ENCODE measurements at regions not wholly inside any gene's neighbourhood (a gene's known extent, or its start where the extent isn't known, plus 50 kb on each side); places are given as distances from the start of the nearest gene placed in this dataset.

- Histone ChIP-seq H3K4me1 (ENCODE audit: insufficient read depth, low read length, poor library complexity, severe bottlenecking) (no peaks in the 10 kb centered on the region), H3K4me3 (ENCODE audit: low read depth, low read length, poor library complexity, severe bottlenecking) (no peak overlapping the region), H3K36me3 (ENCODE audit: insufficient read depth, low read length, poor library complexity, severe bottlenecking) (no peaks in the 10 kb centered on the region), H3K9me3 (ENCODE audit: low read depth, low read length, poor library complexity, severe bottlenecking) (no peaks in the 10 kb centered on the region), H3K27me3 (replicated peaks; ENCODE audit: insufficient read depth, low read depth, low read length, poor library complexity) (peaks cover 7% of the 10 kb centered on the region), H3K27ac (ENCODE audit: low read depth, low read length, poor library complexity, severe bottlenecking) (no peak overlapping the region)
- TF ChIP-seq CTCF (conservative IDR thresholded peaks at IDR 0.05; ENCODE audit: low read depth, low read length) (no peak), EZH2 (IDR thresholded peaks at IDR 0.05; ENCODE audit: borderline replicate concordance, low read depth, low read length, poor library complexity, severe bottlenecking) (no peak)
- POLR2A ChIA-PET (ENCODE audit: low non-redundant PET) = no interaction called here
- no TSS peak for BruUV-seq (replicated peaks)
- DNase-seq (ENCODE audit: low spot score) = no peak
- intact Hi-C loops (cut with micrococcal nuclease; ENCODE audit: unreplicated experiment) = no loop called here
- CTCF ChIA-PET = interaction anchor here (0.7 kb wide), 1 partner anchor 413 kb away, joined by 3 read pairs; no protein-coding TSS in a partner anchor
Measured at GRCh38 chr2:237190966-237191713, 105.5 kb downstream of the COPS8 start.

- BruUV-seq (replicated peaks) = no TSS peak
- Histone ChIP-seq H3K36me3 (ENCODE audit: insufficient read depth, low read length, poor library complexity, severe bottlenecking) (no peaks in the 10 kb centered on the region), H3K9me3 (ENCODE audit: low read depth, low read length, poor library complexity, severe bottlenecking) (no peaks in the 10 kb centered on the region), H3K27ac (ENCODE audit: low read depth, low read length, poor library complexity, severe bottlenecking) (no peak overlapping the region), H3K4me1 (ENCODE audit: insufficient read depth, low read length, poor library complexity, severe bottlenecking) (no peaks in the 10 kb centered on the region), H3K27me3 (replicated peaks; ENCODE audit: insufficient read depth, low read depth, low read length, poor library complexity) (peaks cover 6% of the 10 kb centered on the region), H3K4me3 (ENCODE audit: low read depth, low read length, poor library complexity, severe bottlenecking) (no peak overlapping the region)
- TF ChIP-seq EZH2 (IDR thresholded peaks at IDR 0.05; ENCODE audit: borderline replicate concordance, low read depth, low read length, poor library complexity, severe bottlenecking) (no peak), CTCF (conservative IDR thresholded peaks at IDR 0.05; ENCODE audit: low read depth, low read length) (no peak)
- intact Hi-C loops (cut with micrococcal nuclease; ENCODE audit: unreplicated experiment) = no loop called here
- ChIA-PET POLR2A (ENCODE audit: low non-redundant PET) (no interaction called here), CTCF (interaction anchor here (0.7 kb wide), 1 partner anchor 412 kb away, joined by 3 read pairs; no protein-coding TSS in a partner anchor)
- DNase-seq (ENCODE audit: low spot score) = no peak
Measured at GRCh38 chr2:237191714-237192081, 106.0 kb downstream of the COPS8 start.

GRCh38 chr2:237192881-237193280, 107.2 kb downstream of the COPS8 start:
- POLR2A ChIA-PET (ENCODE audit: low non-redundant PET) = no interaction called here
- Histone ChIP-seq H3K4me1 (ENCODE audit: insufficient read depth, low read length, poor library complexity, severe bottlenecking) (no peaks in the 10 kb centered on the region), H3K36me3 (ENCODE audit: insufficient read depth, low read length, poor library complexity, severe bottlenecking) (no peaks in the 10 kb centered on the region), H3K4me3 (ENCODE audit: low read depth, low read length, poor library complexity, severe bottlenecking) (no peak overlapping the region), H3K27me3 (replicated peaks; ENCODE audit: insufficient read depth, low read depth, low read length, poor library complexity) (no peaks in the 10 kb centered on the region), H3K9me3 (ENCODE audit: low read depth, low read length, poor library complexity, severe bottlenecking) (no peaks in the 10 kb centered on the region), H3K27ac (ENCODE audit: low read depth, low read length, poor library complexity, severe bottlenecking) (no peak overlapping the region)
- CTCF ChIA-PET = no interaction called here
- BruUV-seq (replicated peaks) = no TSS peak
- intact Hi-C loops (cut with micrococcal nuclease; ENCODE audit: unreplicated experiment) = no loop called here
- DNase-seq (ENCODE audit: low spot score) = no peak
- TF ChIP-seq CTCF (conservative IDR thresholded peaks at IDR 0.05; ENCODE audit: low read depth, low read length) (no peak), EZH2 (IDR thresholded peaks at IDR 0.05; ENCODE audit: borderline replicate concordance, low read depth, low read length, poor library complexity, severe bottlenecking) (no peak)

Measured in A673 (cell line).